HFF-Myc (cell line): ENCODE measurements at regions not wholly inside any gene's neighbourhood (a gene's known extent, or its start where the extent isn't known, plus 50 kb on each side); places are given as distances from the start of the nearest gene placed in this dataset.

Experiments
- DNase-seq: peaks from one replicate; pipeline ENCODE4 v3.0.0-alpha.2; 2011; ENCODE audit warnings: low read depth; ENCODE audit errors: extremely low read depth
- H3K4me3 ChIP-seq: replicated peaks from 2 replicates; pipeline ENCODE4 v1.5.1; 2011; ENCODE audit warnings: low read depth, mild to moderate bottlenecking, control low read depth, low read length
- TF ChIP-seq, protein P1 (sequence below): IDR thresholded peaks from 2 replicates; pipeline ENCODE4 v1.5.1; 2012; ENCODE audit warnings: mild to moderate bottlenecking, low read depth, low read length, control low read depth; ENCODE audit errors: missing control alignments

GRCh38 chr2:41886757-41887156 is 161.1 kb upstream of the PKDCC start:
- H3K4me3 ChIP-seq, result no peak overlapping the region
- DNase-seq, result no peak
- TF ChIP-seq, protein P1, sequence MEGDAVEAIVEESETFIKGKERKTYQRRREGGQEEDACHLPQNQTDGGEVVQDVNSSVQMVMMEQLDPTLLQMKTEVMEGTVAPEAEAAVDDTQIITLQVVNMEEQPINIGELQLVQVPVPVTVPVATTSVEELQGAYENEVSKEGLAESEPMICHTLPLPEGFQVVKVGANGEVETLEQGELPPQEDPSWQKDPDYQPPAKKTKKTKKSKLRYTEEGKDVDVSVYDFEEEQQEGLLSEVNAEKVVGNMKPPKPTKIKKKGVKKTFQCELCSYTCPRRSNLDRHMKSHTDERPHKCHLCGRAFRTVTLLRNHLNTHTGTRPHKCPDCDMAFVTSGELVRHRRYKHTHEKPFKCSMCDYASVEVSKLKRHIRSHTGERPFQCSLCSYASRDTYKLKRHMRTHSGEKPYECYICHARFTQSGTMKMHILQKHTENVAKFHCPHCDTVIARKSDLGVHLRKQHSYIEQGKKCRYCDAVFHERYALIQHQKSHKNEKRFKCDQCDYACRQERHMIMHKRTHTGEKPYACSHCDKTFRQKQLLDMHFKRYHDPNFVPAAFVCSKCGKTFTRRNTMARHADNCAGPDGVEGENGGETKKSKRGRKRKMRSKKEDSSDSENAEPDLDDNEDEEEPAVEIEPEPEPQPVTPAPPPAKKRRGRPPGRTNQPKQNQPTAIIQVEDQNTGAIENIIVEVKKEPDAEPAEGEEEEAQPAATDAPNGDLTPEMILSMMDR, result no peak

- TF ChIP-seq, protein P1, result no peak
- DNase-seq, result no peak
- no peak overlapping the region for H3K4me3 ChIP-seq
These were observed 157.5 kb upstream of the PKDCC start for GRCh38 chr2:41890341-41890740.

DNA sequence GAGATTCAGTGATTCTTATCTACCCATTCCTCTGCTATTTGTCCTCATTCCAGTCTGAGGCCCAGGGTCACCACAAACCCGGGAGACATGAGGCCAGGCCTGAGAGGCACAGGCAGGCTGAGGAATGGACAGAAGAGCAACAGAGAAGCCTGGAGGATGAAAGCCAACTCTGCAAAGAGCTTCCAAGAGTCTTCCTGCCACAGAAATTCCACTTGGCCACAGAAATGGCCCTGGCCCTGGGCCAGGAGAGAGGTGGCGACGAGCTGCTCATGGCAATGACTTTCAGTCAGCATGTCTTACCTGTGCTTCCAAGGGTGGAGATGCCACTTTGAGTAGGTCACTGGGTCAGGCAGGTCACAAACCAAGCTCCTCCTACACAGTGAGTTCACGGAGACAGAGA is 155.3 kb upstream of the PKDCC start:
- TF ChIP-seq, protein P1, result no peak
- DNase-seq, result no peak

DNA sequence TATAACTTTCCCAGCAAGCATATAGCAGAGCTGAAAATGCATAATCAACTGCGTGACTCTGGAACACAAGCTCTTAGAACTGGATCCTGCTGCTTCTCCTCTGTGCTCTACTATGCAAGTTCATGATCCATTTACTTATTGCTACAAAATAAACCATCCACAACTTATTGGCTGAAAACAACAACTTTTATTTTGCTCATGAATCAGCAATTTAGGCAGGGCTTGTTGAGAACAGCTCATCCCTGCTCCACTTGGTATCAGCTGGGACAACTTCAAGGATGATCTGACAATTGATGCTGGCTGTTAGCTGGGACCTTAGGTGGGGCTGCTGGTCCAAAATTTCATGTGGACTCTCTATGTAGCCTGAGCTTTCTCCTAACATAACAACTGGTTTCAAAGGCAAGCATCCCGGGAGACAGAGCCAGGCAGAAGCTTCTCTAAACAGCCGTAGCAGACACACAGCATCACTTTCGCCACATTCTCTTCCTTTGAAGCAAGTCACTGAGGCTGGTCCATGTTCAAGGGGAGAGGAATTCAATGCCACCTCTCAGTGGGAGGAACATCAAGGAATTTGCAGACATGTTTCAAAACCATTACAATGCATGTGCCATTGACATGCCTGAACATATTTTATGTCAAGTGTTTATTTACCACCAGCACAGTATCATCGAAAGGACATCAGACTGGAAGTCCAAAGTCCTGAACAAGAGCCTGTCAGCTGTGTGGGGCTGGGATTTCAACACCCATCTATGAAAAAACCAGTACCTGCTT is 153.1 kb upstream of the PKDCC start:
- no peak for DNase-seq
- TF ChIP-seq, protein P1, result no peak
- no peak overlapping the region for H3K4me3 ChIP-seq

More for the DNA sequence above, 155.3 kb upstream of the PKDCC start:
- no peak overlapping the region for H3K4me3 ChIP-seq

DNA sequence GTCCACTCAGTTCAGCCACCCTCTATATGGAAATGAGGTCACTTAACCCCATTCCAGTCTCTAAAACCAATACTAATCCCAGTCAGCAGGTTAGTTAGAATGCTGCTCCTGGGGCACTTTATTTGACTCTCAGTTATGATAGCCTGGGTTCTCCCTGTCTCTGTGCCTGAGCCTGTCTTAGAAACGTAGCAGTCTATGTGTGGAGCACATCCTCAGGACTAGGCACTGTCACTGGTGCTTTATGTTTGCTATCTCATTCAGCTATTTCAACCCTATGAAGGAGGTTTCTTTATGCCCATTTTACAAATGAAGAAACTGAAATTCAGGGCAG is 152.5 kb upstream of the PKDCC start:
- no peak for DNase-seq
- TF ChIP-seq, protein P1, result no peak
- H3K4me3 ChIP-seq, result no peak overlapping the region

DNA sequence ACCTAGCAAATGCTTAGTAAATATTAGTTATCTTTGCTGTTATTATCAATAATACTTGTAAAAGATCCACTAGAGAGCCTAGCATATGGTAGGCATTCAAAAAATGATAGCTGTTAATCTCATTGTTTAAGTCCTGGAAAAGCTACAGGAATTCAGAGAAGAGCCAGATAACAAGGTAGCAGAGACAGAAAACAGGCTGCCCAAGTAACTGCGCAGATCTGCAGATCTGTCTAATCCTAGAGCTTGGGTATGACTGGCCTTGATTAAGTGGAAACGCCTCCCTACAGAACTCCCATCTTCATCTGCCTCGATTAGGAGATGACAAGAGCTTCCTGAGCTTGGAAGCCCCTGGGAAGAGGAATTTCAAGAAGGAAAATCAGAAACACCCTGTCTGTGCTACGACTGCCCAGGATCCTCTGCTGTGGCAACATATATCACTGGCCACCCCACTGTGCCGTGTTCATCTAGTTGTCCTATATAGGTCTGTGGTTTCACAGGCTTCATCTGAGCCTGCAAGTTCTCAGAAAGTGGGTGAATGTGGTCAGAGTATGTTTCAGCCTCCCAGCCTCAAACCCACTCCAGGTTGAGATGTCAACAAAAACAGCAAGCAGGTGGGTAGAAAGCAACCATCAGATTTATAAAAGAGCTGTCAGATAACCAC is 151.5 kb upstream of the PKDCC start:
- no peak for DNase-seq
- no peak overlapping the region for H3K4me3 ChIP-seq
- TF ChIP-seq, protein P1, result no peak

- no peak for DNase-seq
- no peak overlapping the region for H3K4me3 ChIP-seq
- TF ChIP-seq, protein P1, result no peak
These were observed 148.6 kb upstream of the PKDCC start for GRCh38 chr2:41899189-41899588.
